SK-N-SH (cell line): ENCODE measurements at regions not wholly inside any gene's neighbourhood (a gene's known extent, or its start where the extent isn't known, plus 50 kb on each side); places are given as distances from the start of the nearest gene placed in this dataset.

Experiments
- CHD2 ChIP-seq: fragments of 150-350 bp; IDR thresholded peaks from 2 replicates; pipeline ENCODE4 v1.6.1; 2018; ENCODE audit warnings: low read length; ENCODE audit not compliant: partially characterized antibody
- FOSL2 ChIP-seq: IDR thresholded peaks from 2 replicates; pipeline ENCODE4 v1.4.0; 2012; ENCODE audit warnings: low read depth, mild to moderate bottlenecking, moderate library complexity, borderline replicate concordance
- FOXJ3 ChIP-seq: sonication (generic); formaldehyde crosslinking; IDR thresholded peaks from 2 replicates; pipeline ENCODE4 v1.5.1; 2020; ENCODE audit warnings: mild to moderate bottlenecking, missing genetic modification reagents
- FOXM1 ChIP-seq: IDR thresholded peaks from 2 replicates; pipeline ENCODE4 v1.4.0; 2012; ENCODE audit warnings: low read depth, mild to moderate bottlenecking
- GATA2 ChIP-seq: sonication (generic); formaldehyde crosslinking; IDR thresholded peaks from 2 replicates; pipeline ENCODE4 v1.5.0; 2020; ENCODE audit warnings: mild to moderate bottlenecking, missing genetic modification reagents
- NRF1 ChIP-seq: IDR thresholded peaks from 2 replicates; pipeline ENCODE4 v1.6.1; 2012; ENCODE audit warnings: low read depth, mild to moderate bottlenecking, low read length
- POLR2AphosphoS5 ChIP-seq: IDR thresholded peaks from 2 replicates; pipeline ENCODE4 v1.6.1; 2012; ENCODE audit warnings: low read depth, low read length
- REST ChIP-seq: IDR thresholded peaks from 2 replicates; pipeline ENCODE4 v1.6.1; 2012; ENCODE audit warnings: mild to moderate bottlenecking, low read depth, low read length, moderate library complexity
- RXRA ChIP-seq: IDR thresholded peaks from 2 replicates; pipeline ENCODE4 v1.4.0; 2012; ENCODE audit warnings: low read depth, mild to moderate bottlenecking, borderline replicate concordance
- SMC3 ChIP-seq: IDR thresholded peaks from 2 replicates; pipeline ENCODE4 v1.6.1; 2012; ENCODE audit warnings: low read depth, low read length, improper control_type of control experiment
- TEAD4 ChIP-seq: IDR thresholded peaks from 2 replicates; pipeline ENCODE4 v1.4.0; 2012; ENCODE audit warnings: mild to moderate bottlenecking, borderline replicate concordance; ENCODE audit not compliant: insufficient read depth
- USF1 ChIP-seq: IDR thresholded peaks from 2 replicates; pipeline ENCODE4 v1.4.0; 2012; ENCODE audit warnings: low read depth, borderline replicate concordance
- YY1 ChIP-seq: IDR thresholded peaks from 2 replicates; pipeline ENCODE4 v1.4.0; 2012; ENCODE audit warnings: low read depth, mild to moderate bottlenecking
- TF ChIP-seq, protein P1 (sequence below): fragments of 150-350 bp; IDR thresholded peaks from 2 replicates; pipeline ENCODE4 v1.6.1; 2016; ENCODE audit warnings: mild to moderate bottlenecking, low read depth, low read length
- TF ChIP-seq, protein P2 (sequence below): IDR thresholded peaks from 2 replicates; pipeline ENCODE4 v1.4.0; 2012; ENCODE audit warnings: low read depth, borderline replicate concordance
- TF ChIP-seq, protein P3 (sequence below): fragments of 150-350 bp; IDR thresholded peaks from 2 replicates; pipeline ENCODE4 v1.6.1; 2017; ENCODE audit warnings: antibody characterized with exemption, low read length, low read depth, borderline replicate concordance

GRCh38 chr4:125497861-125498260 is 183.1 kb downstream of the FAT4 start (continued):
- TF ChIP-seq, protein P1, sequence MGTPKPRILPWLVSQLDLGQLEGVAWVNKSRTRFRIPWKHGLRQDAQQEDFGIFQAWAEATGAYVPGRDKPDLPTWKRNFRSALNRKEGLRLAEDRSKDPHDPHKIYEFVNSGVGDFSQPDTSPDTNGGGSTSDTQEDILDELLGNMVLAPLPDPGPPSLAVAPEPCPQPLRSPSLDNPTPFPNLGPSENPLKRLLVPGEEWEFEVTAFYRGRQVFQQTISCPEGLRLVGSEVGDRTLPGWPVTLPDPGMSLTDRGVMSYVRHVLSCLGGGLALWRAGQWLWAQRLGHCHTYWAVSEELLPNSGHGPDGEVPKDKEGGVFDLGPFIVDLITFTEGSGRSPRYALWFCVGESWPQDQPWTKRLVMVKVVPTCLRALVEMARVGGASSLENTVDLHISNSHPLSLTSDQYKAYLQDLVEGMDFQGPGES, result no peak
- TF ChIP-seq SMC3 (no peak), NRF1 (no peak), USF1 (no peak), FOXJ3 (CRISPR knock-in tag) (no peak), FOSL2 (peak; percentile 15; the same call in 1 of the 2 replicates), REST (no peak), CHD2 (no peak), POLR2AphosphoS5 (no peak), TEAD4 (0 out of 2 replicates have a peak, but pooled peaks have one; percentile 47), RXRA (no peak), GATA2 (CRISPR knock-in tag) (no peak), YY1 (no peak), FOXM1 (0 out of 2 replicates have a peak, but pooled peaks have one; percentile 21)
- TF ChIP-seq, protein P2, sequence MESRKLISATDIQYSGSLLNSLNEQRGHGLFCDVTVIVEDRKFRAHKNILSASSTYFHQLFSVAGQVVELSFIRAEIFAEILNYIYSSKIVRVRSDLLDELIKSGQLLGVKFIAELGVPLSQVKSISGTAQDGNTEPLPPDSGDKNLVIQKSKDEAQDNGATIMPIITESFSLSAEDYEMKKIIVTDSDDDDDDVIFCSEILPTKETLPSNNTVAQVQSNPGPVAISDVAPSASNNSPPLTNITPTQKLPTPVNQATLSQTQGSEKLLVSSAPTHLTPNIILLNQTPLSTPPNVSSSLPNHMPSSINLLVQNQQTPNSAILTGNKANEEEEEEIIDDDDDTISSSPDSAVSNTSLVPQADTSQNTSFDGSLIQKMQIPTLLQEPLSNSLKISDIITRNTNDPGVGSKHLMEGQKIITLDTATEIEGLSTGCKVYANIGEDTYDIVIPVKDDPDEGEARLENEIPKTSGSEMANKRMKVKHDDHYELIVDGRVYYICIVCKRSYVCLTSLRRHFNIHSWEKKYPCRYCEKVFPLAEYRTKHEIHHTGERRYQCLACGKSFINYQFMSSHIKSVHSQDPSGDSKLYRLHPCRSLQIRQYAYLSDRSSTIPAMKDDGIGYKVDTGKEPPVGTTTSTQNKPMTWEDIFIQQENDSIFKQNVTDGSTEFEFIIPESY, result no peak
- TF ChIP-seq, protein P3, sequence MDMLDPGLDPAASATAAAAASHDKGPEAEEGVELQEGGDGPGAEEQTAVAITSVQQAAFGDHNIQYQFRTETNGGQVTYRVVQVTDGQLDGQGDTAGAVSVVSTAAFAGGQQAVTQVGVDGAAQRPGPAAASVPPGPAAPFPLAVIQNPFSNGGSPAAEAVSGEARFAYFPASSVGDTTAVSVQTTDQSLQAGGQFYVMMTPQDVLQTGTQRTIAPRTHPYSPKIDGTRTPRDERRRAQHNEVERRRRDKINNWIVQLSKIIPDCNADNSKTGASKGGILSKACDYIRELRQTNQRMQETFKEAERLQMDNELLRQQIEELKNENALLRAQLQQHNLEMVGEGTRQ, result no peak
